Heart right ventricle (tissue), 16 donors: ENCODE measurements at regions not wholly inside any gene's neighbourhood (a gene's known extent, or its start where the extent isn't known, plus 50 kb on each side); places are given as distances from the start of the nearest gene placed in this dataset.

Source experiments
- ATAC-seq, 8 donors: fragments of 200-7000 bp; cut with Tn5 transposase; one replicate each; pipeline ENCODE4 v1.9.1; 2020; ENCODE audit warnings: mild to moderate bottlenecking in 8 of 8, moderate library complexity in 8 of 8, moderate number of reproducible peaks in 1 of 8
- DNase-seq, 2 donors: peaks; one replicate each; pipeline ENCODE4 v3.0.0-alpha.2; 2020
- H3K27ac ChIP-seq, 10 donors: fragments of 200-600 bp; sonication (generic) in 2 of 10; one replicate each; pipeline versions ENCODE4 v1.5.0 to v1.8.0; 2020 to 2022; ENCODE audit warnings: mild to moderate bottlenecking in 3 of 10
- H3K27me3 ChIP-seq, 7 donors: fragments of 200-600 bp; one replicate each; pipeline ENCODE4 v1.8.0; 2021 to 2022; ENCODE audit warnings: mild to moderate bottlenecking in 2 of 7
- H3K36me3 ChIP-seq, 9 donors: fragments of 200-600 bp; sonication (generic) in 1 of 9; one replicate each; pipeline versions ENCODE4 v1.5.0 to v1.8.0; 2020 to 2022; ENCODE audit warnings: mild to moderate bottlenecking in 2 of 9
- H3K4me1 ChIP-seq, 9 donors: fragments of 200-600 bp; sonication (generic) in 1 of 9; one replicate each; pipeline versions ENCODE4 v1.5.0 to v1.8.0; 2020 to 2022; ENCODE audit warnings: mild to moderate bottlenecking in 4 of 9
- H3K4me3 ChIP-seq, 10 donors: fragments of 200-600 bp; sonication (generic) in 2 of 10; one replicate each; pipeline versions ENCODE4 v1.5.0 to v1.8.0; 2020 to 2022; ENCODE audit warnings: mild to moderate bottlenecking in 7 of 10, moderate library complexity in 2 of 10
- H3K9me3 ChIP-seq, 11 donors: fragments of 200-600 bp in 10 of 11; sonication (generic) in 2 of 11; one replicate each; pipeline versions ENCODE4 v1.5.0 to v1.8.0; 2013 to 2022; ENCODE audit warnings: mild to moderate bottlenecking in 2 of 11, control low read depth in 1 of 11, moderate library complexity in 1 of 11
- CTCF ChIP-seq, 9 donors: fragments of 200-600 bp; sonication (generic) in 2 of 9; IDR thresholded peaks; one replicate each; pipeline versions ENCODE4 v1.5.0 to v1.8.0; 2021 to 2022; ENCODE audit warnings: antibody characterized with exemption in 9 of 9, mild to moderate bottlenecking in 5 of 9, moderate library complexity in 1 of 9
- WGBS, 2 donors: extraction: QIAGEN DNeasy Blood & Tissue Kit; methylation state at CpG; one replicate each; pipeline ENCODE4 v1.1.7; 2013; ENCODE audit warnings: inconsistent platforms in 1 of 2; 5-methylcytosine and 5-hydroxymethylcytosine counted together
- intact Hi-C, 10 donors: fragments of 100-400 bp; cut with DNase I; formaldehyde crosslinking; loops; one replicate each; pipeline versions ENCODE4 v1.11.1 to v1.14.2; 2022
- donor health status: Arrhythmogenic right ventricular cardiomyopathy.
- donor health status: ischemic (EF 13 %, LVEDD 7.1; RV severe dilation, severe dysfunction).
- donor health status: healthy with polysubstance abuse.
- donor health status: DM: no; HTN: yes; CAD: no.
- donor health status: DM: no; HTN: no; CAD: no.
- donor health status: ischemic (EF 25% LVEDD 6.9; RV normal size, moderate dysfunction).
- donor health status: ischemic (EF 25% LVEDD 5.7; RV mildly dilated, moderate dysfunction).
- donor health status: healthy.
- donor health status: DM: yes; HTN: yes; CAD: no.
- donor health status: Ischemic cardiomyopathy.
- donor health status: ischemic (EF 35%, LVEDD 5.7; RV mildly dilated, moderate dysfunction).
- donor health status: nonischemic (EF 11% LVEDD 7.7; RV severe dilation, severe dysfunction).
- donor health status: DM: yes; HTN: yes; CAD: no.
- donor health status: PGD.
- donor health status: ischemic (EF 29% LVEDD 5.4; RV normal size, mild dysfunction).
- donor health status: nonischemic (EF 23%, LVEDD 6.1; RV moderate dilation, normal function).

DNA sequence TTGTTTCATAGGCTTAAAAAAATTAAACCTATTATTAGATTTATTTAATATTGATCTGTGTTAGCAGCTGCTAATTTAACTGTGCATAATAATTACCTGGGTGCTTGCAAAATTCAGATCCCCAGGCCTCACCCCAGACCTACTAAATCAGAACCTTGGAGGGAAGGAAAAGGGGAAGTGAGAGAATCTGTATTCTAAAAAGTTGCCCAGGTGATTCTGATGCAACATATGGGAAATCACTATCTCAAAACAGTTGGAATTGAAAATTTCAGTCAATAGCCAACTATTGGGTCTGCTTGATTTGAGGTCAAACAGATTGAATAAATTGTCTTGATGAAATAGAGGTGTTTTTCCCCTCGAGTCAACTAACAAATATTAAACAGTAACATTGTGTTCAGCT, 538.5 kb upstream of the ADAMTS9 start:
- no peak for DNase-seq
- intact Hi-C loops = no loop called here
- Histone ChIP-seq H3K9me3 (peaks cover 0 to under 1% (median 0%) of the 10 kb centered on the region in 11 donors), H3K27ac (no peak overlapping the region), H3K36me3 (no peaks in the 10 kb centered on the region), H3K27me3 (no peaks in the 10 kb centered on the region), H3K4me3 (no peak overlapping the region), H3K4me1 (no peaks in the 10 kb centered on the region)
- WGBS, 2 donors = 85 to 91% methylated on average over 1 of the region's 1 CpG
- TF ChIP-seq CTCF (IDR thresholded peaks at IDR 0.05) = no peak
- no peak for ATAC-seq

DNA sequence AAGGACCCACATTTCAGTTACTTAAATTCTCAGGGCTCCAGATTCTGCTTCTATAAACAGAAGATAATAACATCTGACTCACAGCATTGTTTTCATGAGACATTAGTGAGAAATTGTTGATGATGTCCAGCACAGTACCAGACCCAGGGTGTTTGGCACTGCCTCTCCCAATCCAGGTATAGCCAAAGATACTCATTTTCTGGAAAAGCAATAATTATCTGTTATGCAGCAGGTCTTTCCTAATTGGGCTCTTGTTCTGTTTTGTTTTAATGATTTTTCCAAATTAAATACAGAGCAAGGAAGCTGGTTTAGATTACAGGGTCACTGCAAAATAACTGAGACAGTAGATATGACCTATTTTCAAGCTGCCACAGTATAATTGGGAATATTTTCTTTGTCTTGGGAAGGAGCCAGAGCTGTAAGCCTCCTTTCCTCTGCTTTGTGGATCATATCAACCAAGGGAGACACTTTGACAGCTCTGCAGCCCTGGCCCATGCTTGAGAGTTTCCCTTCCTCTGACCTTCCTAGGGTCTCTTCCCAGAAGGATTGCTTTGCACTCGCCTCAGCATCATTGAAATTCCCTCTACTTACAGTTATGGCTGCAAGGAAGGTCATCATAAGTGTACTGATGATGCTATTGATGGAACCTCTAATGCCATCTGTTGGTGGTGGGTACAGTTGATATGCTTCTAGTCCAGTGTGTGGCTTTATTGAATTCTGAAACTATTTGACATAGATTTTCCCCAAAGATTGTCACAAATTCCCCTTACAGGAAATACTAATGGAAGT, 522.4 kb upstream of the ADAMTS9 start:
- ATAC-seq = peak in 4 of 8 donors; percentile 20 to 58 (median 46)
- peaks cover 0 to 8% (median 0%) of the 10 kb centered on the region in 9 donors for H3K4me1 ChIP-seq
- no peaks in the 10 kb centered on the region for H3K36me3 ChIP-seq
- H3K27ac ChIP-seq = no peak overlapping the region
- intact Hi-C loops = no loop called here
- WGBS, 2 donors = 76 to 81% methylated on average over 1 of the region's 1 CpG
- no peak for DNase-seq
- H3K9me3 ChIP-seq = peaks cover 0 to 5% (median 0%) of the 10 kb centered on the region in 11 donors
- H3K4me3 ChIP-seq = no peak overlapping the region
- TF ChIP-seq CTCF (IDR thresholded peaks at IDR 0.05) = peak in 5 of 9 donors; percentile 8 to 37 (median 13)
- peaks cover 0 to 2% (median 0%) of the 10 kb centered on the region in 7 donors for H3K27me3 ChIP-seq

DNA sequence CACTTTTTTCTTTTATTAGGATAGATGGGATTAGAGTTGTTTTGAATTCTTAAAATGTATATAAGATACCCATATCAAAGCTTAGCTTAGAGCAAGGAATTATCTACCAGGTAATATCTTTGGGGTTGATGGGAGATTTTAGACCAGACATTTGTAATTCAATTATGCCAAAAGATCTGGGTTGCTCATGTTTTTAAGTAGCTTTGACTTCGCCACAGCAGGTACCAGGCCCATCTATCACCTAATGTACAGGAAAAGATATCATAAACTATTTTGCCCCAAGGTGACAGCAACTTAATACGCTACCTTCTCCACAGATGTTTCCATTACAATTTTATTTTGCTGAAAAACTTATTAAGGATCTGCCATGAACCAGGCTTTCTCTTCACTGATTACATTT, 514.6 kb upstream of the ADAMTS9 start:
- no peak for DNase-seq
- Histone ChIP-seq H3K27me3 (peaks cover 0 to 2% (median 0%) of the 10 kb centered on the region in 7 donors), H3K4me3 (no peak overlapping the region), H3K36me3 (no peaks in the 10 kb centered on the region), H3K4me1 (no peaks in the 10 kb centered on the region), H3K9me3 (peaks cover 0 to 7% (median 0%) of the 10 kb centered on the region in 11 donors), H3K27ac (no peak overlapping the region)
- intact Hi-C loops = no loop called here
- ATAC-seq = no peak
- 94 to 95% methylated on average over 2 of the region's 2 CpGs for WGBS, 2 donors
- TF ChIP-seq CTCF (IDR thresholded peaks at IDR 0.05) = no peak

GRCh38 chr3:65201926-65202325, 514.1 kb upstream of the ADAMTS9 start:
- WGBS, 2 donors = 59 to 68% methylated on average over 2 of the region's 2 CpGs
- Histone ChIP-seq H3K27ac (no peak overlapping the region), H3K4me1 (no peaks in the 10 kb centered on the region), H3K27me3 (peaks cover 0 to 2% (median 0%) of the 10 kb centered on the region in 7 donors), H3K9me3 (peaks cover 0 to 7% (median 0%) of the 10 kb centered on the region in 11 donors), H3K4me3 (no peak overlapping the region), H3K36me3 (no peaks in the 10 kb centered on the region)
- no peak for TF ChIP-seq CTCF (IDR thresholded peaks at IDR 0.05)
- intact Hi-C loops = no loop called here
- no peak for DNase-seq
- ATAC-seq = no peak
